H9 (cell line): ENCODE measurements at regions not wholly inside any gene's neighbourhood (a gene's known extent, or its start where the extent isn't known, plus 50 kb on each side); places are given as distances from the start of the nearest gene placed in this dataset.

Experiments
- DNase-seq: peaks from one replicate; pipeline ENCODE4 v3.0.0-alpha.2; 2017
- H2AFZ ChIP-seq: one replicate; pipeline ENCODE4 v1.6.1; 2013; ENCODE audit warnings: mild to moderate bottlenecking, low read length, control low read depth, moderate library complexity
- H2AK5ac ChIP-seq: 2 replicates; pipeline ENCODE4 v1.6.1; 2013; ENCODE audit warnings: low read length, control low read depth, mixed read lengths; ENCODE audit not compliant: insufficient read length
- H2BK120ac ChIP-seq: one replicate; pipeline ENCODE4 v1.6.1; 2013; ENCODE audit warnings: low read depth, mild to moderate bottlenecking, low read length, control low read depth, inconsistent platforms; ENCODE audit not compliant: poor library complexity, severe bottlenecking
- H2BK12ac ChIP-seq: 2 replicates; pipeline ENCODE4 v1.6.1; 2013; ENCODE audit warnings: low read length, control low read depth, mixed read lengths, low read depth; ENCODE audit not compliant: insufficient read length
- H2BK15ac ChIP-seq: 2 replicates; pipeline ENCODE4 v1.6.1; 2013; ENCODE audit warnings: low read depth, low read length, control low read depth
- H2BK20ac ChIP-seq: one replicate; pipeline ENCODE4 v1.6.1; 2013; ENCODE audit warnings: low read depth, mild to moderate bottlenecking, low read length, control low read depth, inconsistent platforms; ENCODE audit not compliant: poor library complexity, severe bottlenecking
- H2BK5ac ChIP-seq: 2 replicates; pipeline ENCODE4 v1.6.1; 2013; ENCODE audit warnings: low read length, control low read depth, mixed read lengths; ENCODE audit not compliant: insufficient read length
- H3K14ac ChIP-seq: 2 replicates; pipeline ENCODE4 v1.6.1; 2013; ENCODE audit warnings: low read length, control low read depth; ENCODE audit not compliant: insufficient read depth
- H3K18ac ChIP-seq: 2 replicates; pipeline ENCODE4 v1.6.1; 2013; ENCODE audit warnings: low read depth, mild to moderate bottlenecking, mixed read lengths, low read length, control low read depth; ENCODE audit not compliant: insufficient read length
- H3K23ac ChIP-seq: 2 replicates; pipeline ENCODE4 v1.6.1; 2013; ENCODE audit warnings: low read length, control low read depth, mixed read lengths, low read depth; ENCODE audit not compliant: insufficient read length
- H3K23me2 ChIP-seq: 2 replicates; pipeline ENCODE4 v1.6.1; 2013; ENCODE audit warnings: low read depth, mild to moderate bottlenecking, mixed read lengths, low read length, control low read depth; ENCODE audit not compliant: insufficient read length, poor library complexity, severe bottlenecking
- H3K27ac ChIP-seq: 2 replicates; pipeline ENCODE4 v1.5.1; 2013; ENCODE audit warnings: low read length, control low read depth, mixed read lengths, low read depth; ENCODE audit not compliant: insufficient read length
- H3K27me3 ChIP-seq: 2 replicates; pipeline ENCODE4 v1.6.1; 2013; ENCODE audit warnings: low read length, control low read depth, inconsistent platforms; ENCODE audit not compliant: insufficient read depth
- H3K4ac ChIP-seq: 2 replicates; pipeline ENCODE4 v1.6.1; 2013; ENCODE audit warnings: low read depth, mild to moderate bottlenecking, control low read depth, inconsistent platforms, low read length, moderate library complexity
- H3K4me1 ChIP-seq: 2 replicates; pipeline ENCODE4 v1.6.1; 2013; ENCODE audit warnings: low read length, control low read depth, inconsistent platforms; ENCODE audit not compliant: insufficient read depth
- H3K4me2 ChIP-seq: 2 replicates; pipeline ENCODE4 v1.6.1; 2013; ENCODE audit warnings: low read length, control low read depth, mixed read lengths; ENCODE audit not compliant: insufficient read length, insufficient read depth
- H3K56ac ChIP-seq: 2 replicates; pipeline ENCODE4 v1.6.1; 2013; ENCODE audit warnings: low read depth, mild to moderate bottlenecking, mixed read lengths, low read length, control low read depth; ENCODE audit not compliant: insufficient read length
- H3K79me1 ChIP-seq: 2 replicates; pipeline ENCODE4 v1.6.1; 2013; ENCODE audit warnings: low read depth, mild to moderate bottlenecking, moderate library complexity, low read length, control low read depth, inconsistent platforms; ENCODE audit not compliant: insufficient read depth, poor library complexity, severe bottlenecking
- H3K79me2 ChIP-seq: 2 replicates; pipeline ENCODE4 v1.6.1; 2013; ENCODE audit warnings: low read length, control low read depth, inconsistent platforms; ENCODE audit not compliant: insufficient read depth
- H3K9ac ChIP-seq: 2 replicates; pipeline ENCODE4 v1.6.1; 2013; ENCODE audit warnings: low read length, control low read depth, mixed read lengths; ENCODE audit not compliant: insufficient read length; ENCODE audit errors: extremely low read depth
- H3K9me3 ChIP-seq: one replicate; pipeline ENCODE4 v1.6.1; 2013; ENCODE audit warnings: low read depth, low read length, inconsistent platforms; ENCODE audit not compliant: control insufficient read depth
- H3T11ph ChIP-seq: one replicate; pipeline ENCODE4 v1.6.1; 2013; ENCODE audit warnings: mild to moderate bottlenecking, low read length, control low read depth, inconsistent platforms
- H4K20me1 ChIP-seq: one replicate; pipeline ENCODE4 v1.6.1; 2013; ENCODE audit not compliant: control insufficient read depth, insufficient read length, insufficient read depth
- H4K5ac ChIP-seq: 2 replicates; pipeline ENCODE4 v1.6.1; 2013; ENCODE audit warnings: low read depth, mild to moderate bottlenecking, mixed read lengths, low read length, control low read depth; ENCODE audit not compliant: insufficient read length
- H4K8ac ChIP-seq: replicated peaks from 2 replicates; pipeline ENCODE4 v1.6.1; 2013; ENCODE audit warnings: low read length, control low read depth, mixed read lengths, low read depth; ENCODE audit not compliant: insufficient read length
- H4K91ac ChIP-seq: 2 replicates; pipeline ENCODE4 v1.6.1; 2013; ENCODE audit warnings: low read depth, mild to moderate bottlenecking, moderate library complexity, mixed read lengths, low read length, control low read depth; ENCODE audit not compliant: insufficient read length
- H3K27ac Mint-ChIP-seq, 3 experiments: 2 replicates in 2 of 3; 3 replicates in 1 of 3; pipeline ENCODE4 v1.8.0; 2020 to 2021; ENCODE audit warnings: mixed read lengths in 3 of 3, mild to moderate bottlenecking in 1 of 3, moderate library complexity in 1 of 3
- H3K27me3 Mint-ChIP-seq: 2 replicates; pipeline ENCODE4 v1.8.0; 2021; ENCODE audit warnings: low read depth, mild to moderate bottlenecking, moderate library complexity, mixed read lengths
- H3K36me3 Mint-ChIP-seq, 3 experiments: 2 replicates in 2 of 3; 3 replicates in 1 of 3; pipeline ENCODE4 v1.8.0; 2020 to 2021; ENCODE audit warnings: low read depth in 3 of 3, mixed read lengths in 3 of 3; ENCODE audit not compliant: insufficient read depth in 1 of 3
- H3K4me1 Mint-ChIP-seq, 2 experiments: 2 replicates each; pipeline ENCODE4 v1.8.0; 2020; ENCODE audit warnings: mixed read lengths in 2 of 2
- H3K4me3 Mint-ChIP-seq, 2 experiments: 2 replicates in 1 of 2; 3 replicates in 1 of 2; pipeline ENCODE4 v1.8.0; 2020 to 2021; ENCODE audit warnings: mild to moderate bottlenecking in 2 of 2, mixed read lengths in 2 of 2, moderate library complexity in 1 of 2
- H3K9me3 Mint-ChIP-seq, 2 experiments: 2 replicates in 1 of 2; 3 replicates in 1 of 2; pipeline ENCODE4 v1.8.0; 2020; ENCODE audit warnings: mild to moderate bottlenecking in 2 of 2, mixed read lengths in 2 of 2, moderate library complexity in 1 of 2
- WGBS: extraction: QIAGEN DNeasy Blood & Tissue Kit; methylation state at CpG from one replicate; pipeline ENCODE4 v1.1.7; 2013; ENCODE audit warnings: missing lambda C conversion rate, low lambda C conversion rate, mixed read lengths; ENCODE audit not compliant: insufficient read length; ENCODE audit errors: extremely low coverage; 5-methylcytosine and 5-hydroxymethylcytosine counted together
- TF ChIP-seq, protein P1 (sequence below): fragments of 200-600 bp; sonication (generic); conservative IDR thresholded peaks from 3 replicates; pipeline ENCODE4 v1.8.0; 2021; ENCODE audit warnings: antibody characterized with exemption, mild to moderate bottlenecking

DNA sequence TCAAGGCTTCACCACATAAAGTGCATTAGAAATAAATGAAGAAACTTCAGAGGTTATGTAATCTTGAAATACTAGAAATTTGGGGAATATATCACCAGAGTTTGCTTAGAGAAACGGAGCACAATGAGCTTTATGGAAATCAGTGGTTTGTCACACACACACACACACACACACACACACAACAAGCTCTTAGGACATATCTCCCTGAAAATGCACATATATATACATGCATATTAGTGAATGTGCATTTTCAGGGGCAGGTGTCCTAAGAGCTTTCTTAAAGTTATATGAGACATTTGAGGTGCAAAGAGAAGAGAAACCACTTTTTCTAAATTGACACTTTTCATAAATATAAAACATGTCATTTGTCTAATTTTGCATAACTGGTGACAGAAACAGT is 93.7 kb upstream of the CARD18 start:
- no peaks in the 10 kb centered on the region for H3K79me1 ChIP-seq
- H4K5ac ChIP-seq = no peak overlapping the region
- TF ChIP-seq, protein P1, sequence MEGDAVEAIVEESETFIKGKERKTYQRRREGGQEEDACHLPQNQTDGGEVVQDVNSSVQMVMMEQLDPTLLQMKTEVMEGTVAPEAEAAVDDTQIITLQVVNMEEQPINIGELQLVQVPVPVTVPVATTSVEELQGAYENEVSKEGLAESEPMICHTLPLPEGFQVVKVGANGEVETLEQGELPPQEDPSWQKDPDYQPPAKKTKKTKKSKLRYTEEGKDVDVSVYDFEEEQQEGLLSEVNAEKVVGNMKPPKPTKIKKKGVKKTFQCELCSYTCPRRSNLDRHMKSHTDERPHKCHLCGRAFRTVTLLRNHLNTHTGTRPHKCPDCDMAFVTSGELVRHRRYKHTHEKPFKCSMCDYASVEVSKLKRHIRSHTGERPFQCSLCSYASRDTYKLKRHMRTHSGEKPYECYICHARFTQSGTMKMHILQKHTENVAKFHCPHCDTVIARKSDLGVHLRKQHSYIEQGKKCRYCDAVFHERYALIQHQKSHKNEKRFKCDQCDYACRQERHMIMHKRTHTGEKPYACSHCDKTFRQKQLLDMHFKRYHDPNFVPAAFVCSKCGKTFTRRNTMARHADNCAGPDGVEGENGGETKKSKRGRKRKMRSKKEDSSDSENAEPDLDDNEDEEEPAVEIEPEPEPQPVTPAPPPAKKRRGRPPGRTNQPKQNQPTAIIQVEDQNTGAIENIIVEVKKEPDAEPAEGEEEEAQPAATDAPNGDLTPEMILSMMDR = no peak
- no peak overlapping the region for H2BK15ac ChIP-seq
- H4K91ac ChIP-seq = no peak overlapping the region
- H2BK5ac ChIP-seq = no peak overlapping the region
- no peak overlapping the region for H2BK12ac ChIP-seq
- H3K9me3 Mint-ChIP-seq = no peaks in the 10 kb centered on the region
- H4K20me1 ChIP-seq = no peaks in the 10 kb centered on the region
- no peak overlapping the region for H3T11ph ChIP-seq
- H2AFZ ChIP-seq = no peak overlapping the region
- no peaks in the 10 kb centered on the region for H3K27me3 Mint-ChIP-seq
- no peak overlapping the region for H2AK5ac ChIP-seq
- no peak overlapping the region for H3K4ac ChIP-seq
- H3K56ac ChIP-seq = no peak overlapping the region
- H3K4me1 Mint-ChIP-seq = no peaks in the 10 kb centered on the region
- no peak overlapping the region for H3K27ac Mint-ChIP-seq
- DNase-seq = no peak
- no peak overlapping the region for H3K27ac ChIP-seq
- H3K4me2 ChIP-seq = no peak overlapping the region
- no peaks in the 10 kb centered on the region for H3K4me1 ChIP-seq
- no peak overlapping the region for H3K9ac ChIP-seq
- no peak overlapping the region for H3K18ac ChIP-seq
- no peaks in the 10 kb centered on the region for H3K23me2 ChIP-seq
- no peaks in the 10 kb centered on the region for H3K79me2 ChIP-seq
- H4K8ac ChIP-seq = no peak overlapping the region
- no peak overlapping the region for H3K4me3 Mint-ChIP-seq
- no peaks in the 10 kb centered on the region for H3K36me3 Mint-ChIP-seq
- H3K23ac ChIP-seq = no peak overlapping the region
- no peaks in the 10 kb centered on the region for H3K27me3 ChIP-seq
- no peak overlapping the region for H2BK20ac ChIP-seq
- no peaks in the 10 kb centered on the region for H3K9me3 ChIP-seq
- no peak overlapping the region for H3K14ac ChIP-seq
- no peak overlapping the region for H2BK120ac ChIP-seq
- WGBS = no CpG with 5 or more reads among the region's 1 CpG
